ENCODE measurements at regions not wholly inside any gene's neighbourhood (a gene's known extent, or its start where the extent isn't known, plus 50 kb on each side); places are given as distances from the start of the nearest gene placed in this dataset.

GRCh38 chr5:162282191-162282590 lies 214.6 kb downstream of the GABRG2 start:
- Histone ChIP-seq H3K27me3 (ENCODE audit: low read depth) (no peaks in the 10 kb centered on the region), H3K4me1 (no peaks in the 10 kb centered on the region), H3K9me3 (replicated peaks) (no peaks in the 10 kb centered on the region), H3K4me3 (no peak overlapping the region), H3K36me3 (no peaks in the 10 kb centered on the region), H3K27ac (replicated peaks) (no peak overlapping the region)
- no peak for TF ChIP-seq CTCF (IDR thresholded peaks at IDR 0.05; ENCODE audit: borderline replicate concordance)
- no peak for DNase-seq
- intact Hi-C loops (cut with micrococcal nuclease): no loop called here

GRCh38 chr5:162283609-162284008 lies 216.0 kb downstream of the GABRG2 start:
- no peaks in the 10 kb centered on the region for H3K36me3 ChIP-seq
- H3K4me3 ChIP-seq: no peak overlapping the region
- no peaks in the 10 kb centered on the region for H3K4me1 ChIP-seq
- no peak for DNase-seq
- no peak overlapping the region for H3K27ac ChIP-seq (replicated peaks)
- intact Hi-C loops (cut with micrococcal nuclease): no loop called here
- TF ChIP-seq CTCF (IDR thresholded peaks at IDR 0.05; ENCODE audit: borderline replicate concordance): no peak
- no peaks in the 10 kb centered on the region for H3K9me3 ChIP-seq (replicated peaks)
- no peaks in the 10 kb centered on the region for H3K27me3 ChIP-seq (ENCODE audit: low read depth)

- TF ChIP-seq CTCF (IDR thresholded peaks at IDR 0.05; ENCODE audit: borderline replicate concordance): no peak
- no peak for DNase-seq
- no peaks in the 10 kb centered on the region for H3K9me3 ChIP-seq (replicated peaks)
- no peaks in the 10 kb centered on the region for H3K27me3 ChIP-seq (ENCODE audit: low read depth)
- H3K36me3 ChIP-seq: no peaks in the 10 kb centered on the region
- intact Hi-C loops (cut with micrococcal nuclease): no loop called here
- no peak overlapping the region for H3K4me3 ChIP-seq
- no peaks in the 10 kb centered on the region for H3K4me1 ChIP-seq
- no peak overlapping the region for H3K27ac ChIP-seq (replicated peaks)
Measured at GRCh38 chr5:162288647-162289296, 221.2 kb downstream of the GABRG2 start.

- H3K4me1 ChIP-seq: no peaks in the 10 kb centered on the region
- H3K36me3 ChIP-seq: no peaks in the 10 kb centered on the region
- intact Hi-C loops (cut with micrococcal nuclease): no loop called here
- H3K27me3 ChIP-seq (ENCODE audit: low read depth): no peaks in the 10 kb centered on the region
- no peak for DNase-seq
- no peak overlapping the region for H3K27ac ChIP-seq (replicated peaks)
- no peak for TF ChIP-seq CTCF (IDR thresholded peaks at IDR 0.05; ENCODE audit: borderline replicate concordance)
- H3K4me3 ChIP-seq: no peak overlapping the region
- H3K9me3 ChIP-seq (replicated peaks): no peaks in the 10 kb centered on the region
Measured at GRCh38 chr5:162289489-162289888, 221.9 kb downstream of the GABRG2 start.

- no peak overlapping the region for H3K27ac ChIP-seq (replicated peaks)
- intact Hi-C loops (cut with micrococcal nuclease): no loop called here
- H3K4me3 ChIP-seq: no peak overlapping the region
- H3K4me1 ChIP-seq: no peaks in the 10 kb centered on the region
- TF ChIP-seq CTCF (IDR thresholded peaks at IDR 0.05; ENCODE audit: borderline replicate concordance): no peak
- no peaks in the 10 kb centered on the region for H3K36me3 ChIP-seq
- peaks cover 23% of the 10 kb centered on the region for H3K9me3 ChIP-seq (replicated peaks)
- DNase-seq: no peak
- no peaks in the 10 kb centered on the region for H3K27me3 ChIP-seq (ENCODE audit: low read depth)
Measured at GRCh38 chr5:162299793-162300192, 232.2 kb downstream of the GABRG2 start.
